Stimulated activated naive CD8-positive, alpha-beta T cell treated with anti-CD3 and anti-CD28 coated beads, Interleukin-15, amount 100 ng/mL, for 72 hours (primary cell): ENCODE measurements at regions not wholly inside any gene's neighbourhood (a gene's known extent, or its start where the extent isn't known, plus 50 kb on each side); places are given as distances from the start of the nearest gene placed in this dataset.
"Not testable (repeated sequence)": the region's sequence is repeated elsewhere in the genome, so short reads cannot be mapped to it uniquely, and the experiment has no call there.

Experiments
- ATAC-seq: fragments of 150-1000 bp; cut with Tn5 transposase; 2 replicates; pipeline ENCODE4 v1.10.0; 2021; ENCODE audit warnings: mild to moderate bottlenecking, moderate library complexity
- DNase-seq, 2 donors: peaks; one replicate each; pipeline ENCODE4 v3.0.0; 2021 to 2022
- H3K27ac Mint-ChIP-seq, 2 donors: one replicate each; pipeline ENCODE4 v1.8.0; 2022; ENCODE audit warnings: mild to moderate bottlenecking in 2 of 2, mixed read lengths in 2 of 2, moderate library complexity in 2 of 2
- H3K27me3 Mint-ChIP-seq: one replicate; pipeline ENCODE4 v1.8.0; 2022; ENCODE audit warnings: mixed read lengths
- H3K4me1 Mint-ChIP-seq: one replicate; pipeline ENCODE4 v1.8.0; 2022; ENCODE audit warnings: mild to moderate bottlenecking, mixed read lengths
- H3K4me3 Mint-ChIP-seq, 2 donors: one replicate each; pipeline ENCODE4 v1.8.0; 2022; ENCODE audit warnings: mild to moderate bottlenecking in 2 of 2, mixed read lengths in 2 of 2, moderate library complexity in 1 of 2
- H3K9me3 Mint-ChIP-seq, 2 donors: one replicate each; pipeline ENCODE4 v1.8.0; 2022; ENCODE audit warnings: mixed read lengths in 2 of 2

DNA sequence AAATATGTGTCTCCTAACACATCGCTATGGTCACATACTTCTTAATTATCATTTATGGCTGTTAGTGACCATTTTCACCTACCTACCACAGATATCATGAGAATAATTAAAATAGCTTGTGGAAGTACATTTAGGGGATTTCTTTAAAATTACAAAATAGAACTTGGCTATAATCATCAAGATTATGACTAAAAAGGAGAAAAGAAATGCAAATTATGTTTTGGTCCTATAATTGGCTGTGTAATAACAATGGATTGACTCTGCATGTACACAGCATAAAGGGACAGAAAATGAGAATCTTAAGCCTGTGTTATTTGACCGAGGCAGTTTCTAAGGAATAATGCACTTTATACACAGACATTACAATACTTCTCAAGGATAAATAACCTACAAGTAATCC lies 197.7 kb upstream of the ZNF322 start:
- not testable (repeated sequence) for H3K27me3 Mint-ChIP-seq, H3K4me1 Mint-ChIP-seq, ATAC-seq, DNase-seq, H3K4me3 Mint-ChIP-seq, H3K9me3 Mint-ChIP-seq, H3K27ac Mint-ChIP-seq

GRCh38 chr6:26859067-26859770 lies 199.7 kb upstream of the ZNF322 start:
- not testable (repeated sequence) for H3K4me3 Mint-ChIP-seq, H3K27ac Mint-ChIP-seq, ATAC-seq, H3K27me3 Mint-ChIP-seq, H3K4me1 Mint-ChIP-seq, DNase-seq, H3K9me3 Mint-ChIP-seq

DNA sequence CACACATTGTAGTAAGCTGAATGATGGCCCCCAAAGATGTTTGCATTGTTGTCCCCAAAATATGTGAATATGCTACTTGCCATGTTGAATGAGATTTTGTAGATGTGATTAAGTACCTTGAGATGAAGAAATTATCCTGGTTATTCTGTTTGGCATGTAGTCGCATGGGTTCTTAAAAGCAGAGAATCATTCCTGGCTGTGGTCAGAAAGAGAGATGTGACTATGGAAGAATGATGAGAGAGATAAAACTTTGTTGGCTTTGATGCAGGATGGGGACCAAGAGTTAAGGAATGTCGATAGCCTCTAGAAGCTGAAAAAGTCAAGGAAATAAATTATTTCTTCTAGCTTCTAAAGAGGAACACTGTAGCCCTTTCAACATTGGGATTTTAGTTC lies 200.2 kb upstream of the ZNF322 start:
- ATAC-seq, H3K4me3 Mint-ChIP-seq, H3K27ac Mint-ChIP-seq, H3K27me3 Mint-ChIP-seq, H3K4me1 Mint-ChIP-seq, DNase-seq, H3K9me3 Mint-ChIP-seq: not testable (repeated sequence)

DNA sequence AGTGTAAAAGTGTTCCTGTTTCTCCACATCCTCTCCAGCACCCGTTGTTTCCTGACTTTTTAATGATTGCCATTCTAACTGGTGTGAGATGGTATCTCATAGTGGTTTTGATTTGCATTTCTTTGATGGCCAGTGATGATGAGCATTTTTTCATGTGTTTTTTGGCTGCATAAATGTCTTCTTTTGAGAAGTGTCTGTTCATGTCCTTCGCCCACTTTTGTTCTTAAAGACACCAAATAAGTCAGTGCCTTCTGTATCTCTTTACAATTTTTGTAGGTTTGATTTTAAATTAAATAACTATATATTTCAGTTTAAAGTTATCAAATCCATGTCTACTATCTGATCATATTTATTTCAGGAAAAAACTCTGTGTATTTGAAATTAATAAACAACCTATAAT lies 202.4 kb upstream of the ZNF322 start:
- not testable (repeated sequence) for H3K27me3 Mint-ChIP-seq, DNase-seq, H3K9me3 Mint-ChIP-seq, ATAC-seq, H3K4me3 Mint-ChIP-seq, H3K27ac Mint-ChIP-seq, H3K4me1 Mint-ChIP-seq

DNA sequence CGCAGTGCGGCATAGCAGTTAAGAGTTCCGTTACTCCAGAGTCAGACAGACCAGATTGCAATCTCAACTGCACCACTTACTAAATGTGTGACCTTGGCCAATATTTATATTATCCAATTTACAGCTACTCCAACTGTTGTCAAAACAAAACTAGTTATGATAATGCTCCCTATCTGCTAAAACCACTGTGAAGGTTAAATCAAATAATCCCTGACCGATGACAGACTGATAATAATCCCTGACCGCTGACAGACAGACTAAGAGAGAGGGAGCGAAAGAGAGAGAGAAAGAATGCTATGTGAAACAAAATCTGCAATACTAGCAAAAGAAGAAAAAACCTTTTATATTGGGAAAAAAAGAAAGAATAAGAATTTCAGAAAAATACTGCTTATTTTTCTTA lies 204.1 kb upstream of the ZNF322 start:
- not testable (repeated sequence) for H3K27ac Mint-ChIP-seq, DNase-seq, H3K9me3 Mint-ChIP-seq, H3K27me3 Mint-ChIP-seq, H3K4me1 Mint-ChIP-seq, ATAC-seq, H3K4me3 Mint-ChIP-seq

DNA sequence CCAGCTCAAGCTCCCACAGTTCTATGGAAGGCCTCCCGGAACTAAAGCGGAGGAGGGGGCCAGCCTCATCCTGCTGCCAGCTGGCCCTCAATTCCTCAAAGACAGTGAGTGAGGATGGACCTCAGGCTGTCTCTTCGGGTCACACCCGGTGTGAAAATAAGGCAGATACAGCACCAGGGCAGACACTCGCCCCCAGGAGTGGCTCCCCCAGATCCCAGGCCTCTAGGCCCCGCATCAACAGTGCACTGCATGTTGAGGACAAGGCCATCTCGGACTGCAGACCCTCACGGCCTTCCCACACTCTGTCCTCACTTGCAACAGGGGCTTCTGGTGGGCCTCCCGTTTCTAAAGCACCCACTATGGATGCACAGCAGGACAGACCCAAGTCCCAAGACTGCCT lies 239.2 kb upstream of the ZNF322 start:
- not testable (repeated sequence) for H3K4me1 Mint-ChIP-seq, H3K27me3 Mint-ChIP-seq, H3K4me3 Mint-ChIP-seq, H3K9me3 Mint-ChIP-seq, DNase-seq, ATAC-seq, H3K27ac Mint-ChIP-seq

- H3K9me3 Mint-ChIP-seq, ATAC-seq, H3K27me3 Mint-ChIP-seq, H3K4me1 Mint-ChIP-seq, H3K27ac Mint-ChIP-seq, DNase-seq, H3K4me3 Mint-ChIP-seq: not testable (repeated sequence)
These were observed 264.7 kb upstream of the ZNF322 start for GRCh38 chr6:26924206-26924605.

GRCh38 chr6:26928190-26928589 lies 268.6 kb upstream of the ZNF322 start:
- H3K4me3 Mint-ChIP-seq, DNase-seq, H3K27me3 Mint-ChIP-seq, H3K9me3 Mint-ChIP-seq, H3K4me1 Mint-ChIP-seq, H3K27ac Mint-ChIP-seq, ATAC-seq: not testable (repeated sequence)

GRCh38 chr6:26937258-26937657 lies 277.7 kb upstream of the ZNF322 start:
- H3K27ac Mint-ChIP-seq, H3K9me3 Mint-ChIP-seq, ATAC-seq, H3K4me1 Mint-ChIP-seq, H3K4me3 Mint-ChIP-seq, DNase-seq, H3K27me3 Mint-ChIP-seq: not testable (repeated sequence)

GRCh38 chr6:26951211-26951610 lies 291.7 kb upstream of the ZNF322 start:
- H3K4me1 Mint-ChIP-seq, H3K4me3 Mint-ChIP-seq, DNase-seq, H3K27ac Mint-ChIP-seq, H3K27me3 Mint-ChIP-seq, ATAC-seq, H3K9me3 Mint-ChIP-seq: not testable (repeated sequence)

GRCh38 chr6:26956078-26956600 lies 291.4 kb upstream of the PRSS16 start:
- ATAC-seq, result peak; percentile 78
- H3K27ac Mint-ChIP-seq, result peak overlapping the region in 1 of 2 donors; percentile 96
- H3K4me1 Mint-ChIP-seq, result peaks cover 17% of the 10 kb centered on the region
- not testable (repeated sequence) for H3K9me3 Mint-ChIP-seq, H3K27me3 Mint-ChIP-seq
- DNase-seq, result peak; percentile 63 to 71
- H3K4me3 Mint-ChIP-seq, result peak overlapping the region; percentile 68 to 85

GRCh38 chr6:26956601-26957184 lies 290.8 kb upstream of the PRSS16 start:
- DNase-seq (peak; percentile 87 to 91), ATAC-seq (peak; percentile 97)
- H3K4me1 Mint-ChIP-seq, result peaks cover 17% of the 10 kb centered on the region
- not testable (repeated sequence) for H3K9me3 Mint-ChIP-seq, H3K27me3 Mint-ChIP-seq
- H3K27ac Mint-ChIP-seq, result peak overlapping the region; percentile 67 to 94
- peak overlapping the region; percentile 91 to 94 for H3K4me3 Mint-ChIP-seq

DNA sequence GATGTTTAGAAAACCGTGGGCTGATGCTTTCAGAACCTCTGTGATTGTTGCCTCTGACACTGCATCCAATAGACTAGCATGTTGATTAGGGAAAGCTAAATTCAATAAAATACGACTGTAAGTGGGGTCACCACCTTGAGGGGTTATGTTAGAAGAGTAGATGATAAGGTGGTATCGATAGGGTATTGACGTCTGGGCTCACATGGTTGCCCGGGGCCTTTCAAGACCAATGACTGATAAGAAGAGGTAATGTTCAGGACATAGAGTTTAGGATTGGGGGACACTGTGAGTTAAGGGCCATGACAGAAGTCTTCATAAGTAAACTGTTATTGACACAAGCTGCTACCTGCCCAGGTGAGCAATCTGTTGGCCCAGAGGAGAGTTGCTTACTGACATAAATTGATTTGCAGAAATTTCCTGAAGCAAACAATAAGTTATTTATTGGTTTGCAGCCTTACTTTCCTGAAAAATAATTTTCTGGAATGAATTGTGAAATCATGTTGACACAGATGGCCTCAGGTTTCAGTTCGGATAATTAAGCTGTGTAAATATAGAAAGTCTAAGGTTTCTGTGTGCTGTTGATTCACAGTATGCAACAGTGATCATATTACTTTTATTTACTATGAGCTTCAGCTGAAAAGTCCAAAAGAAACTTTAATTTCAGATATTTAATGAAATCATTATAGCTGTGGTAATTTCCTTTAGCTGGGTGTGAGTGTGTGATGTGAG lies 289.9 kb upstream of the PRSS16 start:
- peak in 1 of 2 donors; percentile 8 for DNase-seq
- peak overlapping the region; percentile 91 to 94 for H3K4me3 Mint-ChIP-seq
- ATAC-seq, H3K9me3 Mint-ChIP-seq, H3K27ac Mint-ChIP-seq, H3K27me3 Mint-ChIP-seq: not testable (repeated sequence)
- peaks cover 17% of the 10 kb centered on the region for H3K4me1 Mint-ChIP-seq

GRCh38 chr6:26961236-26961635 lies 286.3 kb upstream of the PRSS16 start:
- H3K4me1 Mint-ChIP-seq, result peaks cover 10% of the 10 kb centered on the region
- H3K27ac Mint-ChIP-seq, H3K4me3 Mint-ChIP-seq, ATAC-seq, DNase-seq, H3K9me3 Mint-ChIP-seq, H3K27me3 Mint-ChIP-seq: not testable (repeated sequence)

DNA sequence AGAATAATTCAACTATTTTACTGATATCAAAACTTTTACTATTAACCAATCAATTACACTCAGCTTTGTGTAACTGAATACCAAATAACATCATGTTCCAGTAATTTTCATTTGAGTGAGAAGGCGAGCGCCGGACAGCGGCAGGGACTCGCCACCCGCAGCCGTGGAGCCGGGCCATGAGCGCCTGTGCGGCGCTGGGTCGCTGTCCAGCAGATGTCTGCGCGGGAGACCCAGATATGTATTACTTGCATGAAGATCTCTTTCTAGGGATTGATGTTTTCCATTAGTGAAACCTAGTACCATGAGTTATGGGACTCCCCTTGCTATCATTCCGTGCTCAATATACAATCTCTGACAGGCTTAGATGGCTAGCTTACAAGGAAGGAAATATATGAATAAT lies 245.1 kb upstream of the PRSS16 start:
- no peak for ATAC-seq
- H3K9me3 Mint-ChIP-seq, result no peaks in the 10 kb centered on the region

DNA sequence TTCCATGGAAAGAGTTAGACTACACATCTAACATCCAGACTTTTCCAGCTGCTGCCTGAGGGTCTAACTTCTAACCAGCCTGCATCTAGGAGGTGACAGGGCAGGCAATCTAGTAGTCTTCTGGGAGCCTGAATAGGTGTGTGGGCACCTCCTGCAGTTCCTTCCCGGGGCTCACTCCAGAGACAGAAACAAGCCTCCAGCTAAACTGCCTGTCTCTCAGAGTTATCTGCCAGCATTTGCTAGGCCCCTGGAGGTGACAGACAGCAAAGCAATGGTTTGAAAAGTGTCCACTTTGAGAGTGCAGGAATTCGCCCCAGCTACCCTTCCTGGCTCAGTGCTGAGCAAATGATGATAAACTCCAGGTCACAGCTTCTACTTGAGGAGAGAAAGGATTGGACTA lies 240.5 kb upstream of the PRSS16 start:
- Mint-ChIP-seq H3K27me3 (peaks cover 28% of the 10 kb centered on the region), H3K9me3 (peaks cover 0 to 11% of the 10 kb centered on the region in 2 donors), H3K27ac (no peak overlapping the region), H3K4me1 (no peaks in the 10 kb centered on the region), H3K4me3 (no peak overlapping the region)
- ATAC-seq (no peak), DNase-seq (no peak)

More for the DNA sequence above, 245.1 kb upstream of the PRSS16 start:
- Mint-ChIP-seq H3K27ac (no peak overlapping the region), H3K4me3 (no peak overlapping the region), H3K27me3 (no peaks in the 10 kb centered on the region), H3K4me1 (no peaks in the 10 kb centered on the region)
- DNase-seq, result no peak
